H9 (cell line): ENCODE measurements at regions not wholly inside any gene's neighbourhood (a gene's known extent, or its start where the extent isn't known, plus 50 kb on each side); places are given as distances from the start of the nearest gene placed in this dataset.

ENCODE experiments used
- DNase-seq: peaks from one replicate; pipeline ENCODE4 v3.0.0-alpha.2; 2017
- H2AFZ ChIP-seq: one replicate; pipeline ENCODE4 v1.6.1; 2013; ENCODE audit warnings: mild to moderate bottlenecking, low read length, control low read depth, moderate library complexity
- H2AK5ac ChIP-seq: 2 replicates; pipeline ENCODE4 v1.6.1; 2013; ENCODE audit warnings: low read length, control low read depth, mixed read lengths; ENCODE audit not compliant: insufficient read length
- H2BK120ac ChIP-seq: one replicate; pipeline ENCODE4 v1.6.1; 2013; ENCODE audit warnings: low read depth, mild to moderate bottlenecking, low read length, control low read depth, inconsistent platforms; ENCODE audit not compliant: poor library complexity, severe bottlenecking
- H2BK12ac ChIP-seq: 2 replicates; pipeline ENCODE4 v1.6.1; 2013; ENCODE audit warnings: low read length, control low read depth, mixed read lengths, low read depth; ENCODE audit not compliant: insufficient read length
- H2BK15ac ChIP-seq: 2 replicates; pipeline ENCODE4 v1.6.1; 2013; ENCODE audit warnings: low read depth, low read length, control low read depth
- H2BK20ac ChIP-seq: one replicate; pipeline ENCODE4 v1.6.1; 2013; ENCODE audit warnings: low read depth, mild to moderate bottlenecking, low read length, control low read depth, inconsistent platforms; ENCODE audit not compliant: poor library complexity, severe bottlenecking
- H2BK5ac ChIP-seq: 2 replicates; pipeline ENCODE4 v1.6.1; 2013; ENCODE audit warnings: low read length, control low read depth, mixed read lengths; ENCODE audit not compliant: insufficient read length
- H3K14ac ChIP-seq: 2 replicates; pipeline ENCODE4 v1.6.1; 2013; ENCODE audit warnings: low read length, control low read depth; ENCODE audit not compliant: insufficient read depth
- H3K18ac ChIP-seq: 2 replicates; pipeline ENCODE4 v1.6.1; 2013; ENCODE audit warnings: low read depth, mild to moderate bottlenecking, mixed read lengths, low read length, control low read depth; ENCODE audit not compliant: insufficient read length
- H3K23ac ChIP-seq: 2 replicates; pipeline ENCODE4 v1.6.1; 2013; ENCODE audit warnings: low read length, control low read depth, mixed read lengths, low read depth; ENCODE audit not compliant: insufficient read length
- H3K23me2 ChIP-seq: 2 replicates; pipeline ENCODE4 v1.6.1; 2013; ENCODE audit warnings: low read depth, mild to moderate bottlenecking, mixed read lengths, low read length, control low read depth; ENCODE audit not compliant: insufficient read length, poor library complexity, severe bottlenecking
- H3K27ac ChIP-seq: 2 replicates; pipeline ENCODE4 v1.5.1; 2013; ENCODE audit warnings: low read length, control low read depth, mixed read lengths, low read depth; ENCODE audit not compliant: insufficient read length
- H3K27me3 ChIP-seq: 2 replicates; pipeline ENCODE4 v1.6.1; 2013; ENCODE audit warnings: low read length, control low read depth, inconsistent platforms; ENCODE audit not compliant: insufficient read depth
- H3K4ac ChIP-seq: 2 replicates; pipeline ENCODE4 v1.6.1; 2013; ENCODE audit warnings: low read depth, mild to moderate bottlenecking, control low read depth, inconsistent platforms, low read length, moderate library complexity
- H3K4me1 ChIP-seq: 2 replicates; pipeline ENCODE4 v1.6.1; 2013; ENCODE audit warnings: low read length, control low read depth, inconsistent platforms; ENCODE audit not compliant: insufficient read depth
- H3K4me2 ChIP-seq: 2 replicates; pipeline ENCODE4 v1.6.1; 2013; ENCODE audit warnings: low read length, control low read depth, mixed read lengths; ENCODE audit not compliant: insufficient read length, insufficient read depth
- H3K56ac ChIP-seq: 2 replicates; pipeline ENCODE4 v1.6.1; 2013; ENCODE audit warnings: low read depth, mild to moderate bottlenecking, mixed read lengths, low read length, control low read depth; ENCODE audit not compliant: insufficient read length
- H3K79me1 ChIP-seq: 2 replicates; pipeline ENCODE4 v1.6.1; 2013; ENCODE audit warnings: low read depth, mild to moderate bottlenecking, moderate library complexity, low read length, control low read depth, inconsistent platforms; ENCODE audit not compliant: insufficient read depth, poor library complexity, severe bottlenecking
- H3K79me2 ChIP-seq: 2 replicates; pipeline ENCODE4 v1.6.1; 2013; ENCODE audit warnings: low read length, control low read depth, inconsistent platforms; ENCODE audit not compliant: insufficient read depth
- H3K9ac ChIP-seq: 2 replicates; pipeline ENCODE4 v1.6.1; 2013; ENCODE audit warnings: low read length, control low read depth, mixed read lengths; ENCODE audit not compliant: insufficient read length; ENCODE audit errors: extremely low read depth
- H3K9me3 ChIP-seq: one replicate; pipeline ENCODE4 v1.6.1; 2013; ENCODE audit warnings: low read depth, low read length, inconsistent platforms; ENCODE audit not compliant: control insufficient read depth
- H3T11ph ChIP-seq: one replicate; pipeline ENCODE4 v1.6.1; 2013; ENCODE audit warnings: mild to moderate bottlenecking, low read length, control low read depth, inconsistent platforms
- H4K20me1 ChIP-seq: one replicate; pipeline ENCODE4 v1.6.1; 2013; ENCODE audit not compliant: control insufficient read depth, insufficient read length, insufficient read depth
- H4K5ac ChIP-seq: 2 replicates; pipeline ENCODE4 v1.6.1; 2013; ENCODE audit warnings: low read depth, mild to moderate bottlenecking, mixed read lengths, low read length, control low read depth; ENCODE audit not compliant: insufficient read length
- H4K8ac ChIP-seq: replicated peaks from 2 replicates; pipeline ENCODE4 v1.6.1; 2013; ENCODE audit warnings: low read length, control low read depth, mixed read lengths, low read depth; ENCODE audit not compliant: insufficient read length
- H4K91ac ChIP-seq: 2 replicates; pipeline ENCODE4 v1.6.1; 2013; ENCODE audit warnings: low read depth, mild to moderate bottlenecking, moderate library complexity, mixed read lengths, low read length, control low read depth; ENCODE audit not compliant: insufficient read length
- H3K27ac Mint-ChIP-seq, 3 experiments: 2 replicates in 2 of 3; 3 replicates in 1 of 3; pipeline ENCODE4 v1.8.0; 2020 to 2021; ENCODE audit warnings: mixed read lengths in 3 of 3, mild to moderate bottlenecking in 1 of 3, moderate library complexity in 1 of 3
- H3K27me3 Mint-ChIP-seq: 2 replicates; pipeline ENCODE4 v1.8.0; 2021; ENCODE audit warnings: low read depth, mild to moderate bottlenecking, moderate library complexity, mixed read lengths
- H3K36me3 Mint-ChIP-seq, 3 experiments: 2 replicates in 2 of 3; 3 replicates in 1 of 3; pipeline ENCODE4 v1.8.0; 2020 to 2021; ENCODE audit warnings: low read depth in 3 of 3, mixed read lengths in 3 of 3; ENCODE audit not compliant: insufficient read depth in 1 of 3
- H3K4me1 Mint-ChIP-seq, 2 experiments: 2 replicates each; pipeline ENCODE4 v1.8.0; 2020; ENCODE audit warnings: mixed read lengths in 2 of 2
- H3K4me3 Mint-ChIP-seq, 2 experiments: 2 replicates in 1 of 2; 3 replicates in 1 of 2; pipeline ENCODE4 v1.8.0; 2020 to 2021; ENCODE audit warnings: mild to moderate bottlenecking in 2 of 2, mixed read lengths in 2 of 2, moderate library complexity in 1 of 2
- H3K9me3 Mint-ChIP-seq, 2 experiments: 2 replicates in 1 of 2; 3 replicates in 1 of 2; pipeline ENCODE4 v1.8.0; 2020; ENCODE audit warnings: mild to moderate bottlenecking in 2 of 2, mixed read lengths in 2 of 2, moderate library complexity in 1 of 2
- WGBS: extraction: QIAGEN DNeasy Blood & Tissue Kit; methylation state at CpG from one replicate; pipeline ENCODE4 v1.1.7; 2013; ENCODE audit warnings: missing lambda C conversion rate, low lambda C conversion rate, mixed read lengths; ENCODE audit not compliant: insufficient read length; ENCODE audit errors: extremely low coverage; 5-methylcytosine and 5-hydroxymethylcytosine counted together
- TF ChIP-seq, protein P1 (sequence below): fragments of 200-600 bp; sonication (generic); conservative IDR thresholded peaks from 3 replicates; pipeline ENCODE4 v1.8.0; 2021; ENCODE audit warnings: antibody characterized with exemption, mild to moderate bottlenecking

DNA sequence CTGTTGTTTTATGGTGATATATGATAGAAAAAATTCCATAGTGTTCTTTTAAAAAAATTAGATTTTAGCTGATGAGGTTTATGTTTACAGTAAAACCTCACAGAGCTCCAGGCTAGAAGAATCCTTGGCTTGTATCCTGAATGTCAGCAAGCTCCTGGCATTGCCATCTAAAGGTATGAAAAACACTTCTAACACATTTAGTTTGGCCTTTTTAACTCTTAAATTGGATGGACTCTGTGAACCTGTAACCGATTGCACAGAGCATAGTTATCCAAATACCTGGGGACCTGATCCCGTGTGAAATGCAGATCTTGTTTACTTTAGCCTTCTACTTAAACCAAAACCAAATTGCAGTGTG, 241.1 kb upstream of the DCN start:
- Histone ChIP-seq H3K23ac (no peak overlapping the region), H3T11ph (no peak overlapping the region), H3K23me2 (no peaks in the 10 kb centered on the region), H2BK120ac (no peak overlapping the region), H3K4me1 (no peaks in the 10 kb centered on the region), H2BK15ac (no peak overlapping the region), H2BK20ac (no peak overlapping the region), H2AFZ (no peak overlapping the region), H4K5ac (no peak overlapping the region), H3K9me3 (no peaks in the 10 kb centered on the region), H3K14ac (no peak overlapping the region), H3K79me2 (no peaks in the 10 kb centered on the region), H4K20me1 (no peaks in the 10 kb centered on the region), H3K4me2 (no peak overlapping the region), H2BK12ac (no peak overlapping the region), H3K9ac (no peak overlapping the region), H3K56ac (no peak overlapping the region), H3K79me1 (no peaks in the 10 kb centered on the region), H3K18ac (no peak overlapping the region), H2AK5ac (no peak overlapping the region), H4K8ac (no peak overlapping the region), H4K91ac (no peak overlapping the region), H3K27me3 (no peaks in the 10 kb centered on the region), H2BK5ac (no peak overlapping the region), H3K4ac (no peak overlapping the region), H3K27ac (no peak overlapping the region)
- no peaks in the 10 kb centered on the region for H3K27me3 Mint-ChIP-seq
- DNase-seq = no peak
- H3K4me1 Mint-ChIP-seq = peaks cover 13 to 25% of the 10 kb centered on the region in 2 experiments
- H3K9me3 Mint-ChIP-seq = no peaks in the 10 kb centered on the region
- no peak overlapping the region for H3K4me3 Mint-ChIP-seq
- H3K36me3 Mint-ChIP-seq = no peaks in the 10 kb centered on the region; a peak in 1 of 7 replicates
- TF ChIP-seq, protein P1, sequence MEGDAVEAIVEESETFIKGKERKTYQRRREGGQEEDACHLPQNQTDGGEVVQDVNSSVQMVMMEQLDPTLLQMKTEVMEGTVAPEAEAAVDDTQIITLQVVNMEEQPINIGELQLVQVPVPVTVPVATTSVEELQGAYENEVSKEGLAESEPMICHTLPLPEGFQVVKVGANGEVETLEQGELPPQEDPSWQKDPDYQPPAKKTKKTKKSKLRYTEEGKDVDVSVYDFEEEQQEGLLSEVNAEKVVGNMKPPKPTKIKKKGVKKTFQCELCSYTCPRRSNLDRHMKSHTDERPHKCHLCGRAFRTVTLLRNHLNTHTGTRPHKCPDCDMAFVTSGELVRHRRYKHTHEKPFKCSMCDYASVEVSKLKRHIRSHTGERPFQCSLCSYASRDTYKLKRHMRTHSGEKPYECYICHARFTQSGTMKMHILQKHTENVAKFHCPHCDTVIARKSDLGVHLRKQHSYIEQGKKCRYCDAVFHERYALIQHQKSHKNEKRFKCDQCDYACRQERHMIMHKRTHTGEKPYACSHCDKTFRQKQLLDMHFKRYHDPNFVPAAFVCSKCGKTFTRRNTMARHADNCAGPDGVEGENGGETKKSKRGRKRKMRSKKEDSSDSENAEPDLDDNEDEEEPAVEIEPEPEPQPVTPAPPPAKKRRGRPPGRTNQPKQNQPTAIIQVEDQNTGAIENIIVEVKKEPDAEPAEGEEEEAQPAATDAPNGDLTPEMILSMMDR = no peak
- no CpG with 5 or more reads among the region's 2 CpGs for WGBS
- H3K27ac Mint-ChIP-seq = no peak overlapping the region
